ENCODE measurements at regions not wholly inside any gene's neighbourhood (a gene's known extent, or its start where the extent isn't known, plus 50 kb on each side); places are given as distances from the start of the nearest gene placed in this dataset.
"Not testable (repeated sequence)": the region's sequence is repeated elsewhere in the genome, so short reads cannot be mapped to it uniquely, and the experiment has no call there.

- ATAC-seq; intact Hi-C loops (cut with DNase I): not testable (repeated sequence)
These were observed 175.6 kb upstream of the LRRC61 start for GRCh38 chr7:150147524-150147923.

GRCh38 chr7:150156015-150156414, 167.1 kb upstream of the LRRC61 start:
- ATAC-seq; intact Hi-C loops (cut with DNase I); H3K4me1 ChIP-seq; H3K36me3 ChIP-seq; DNase-seq; H3K4me3 ChIP-seq; H3K9me3 ChIP-seq; H3K27me3 ChIP-seq; H3K27ac ChIP-seq: not testable (repeated sequence)

More at GRCh38 chr7:150147524-150147923, 175.6 kb upstream of the LRRC61 start:
- H3K27ac ChIP-seq, H3K27me3 ChIP-seq, H3K36me3 ChIP-seq, H3K4me1 ChIP-seq, H3K9me3 ChIP-seq, H3K4me3 ChIP-seq, DNase-seq: not testable (repeated sequence)

- DNase-seq; intact Hi-C loops (cut with DNase I); H3K4me1 ChIP-seq; H3K27ac ChIP-seq; H3K36me3 ChIP-seq; H3K27me3 ChIP-seq; ATAC-seq; H3K4me3 ChIP-seq; H3K9me3 ChIP-seq: not testable (repeated sequence)
These were observed 164.5 kb upstream of the LRRC61 start for GRCh38 chr7:150158696-150159095.

GRCh38 chr7:150169515-150169914, 153.6 kb upstream of the LRRC61 start:
- H3K4me1 ChIP-seq; H3K27me3 ChIP-seq; intact Hi-C loops (cut with DNase I); H3K9me3 ChIP-seq; H3K27ac ChIP-seq; H3K36me3 ChIP-seq; H3K4me3 ChIP-seq; DNase-seq: not testable (repeated sequence)
- peak; percentile 66 for ATAC-seq

- H3K27me3 ChIP-seq; H3K4me3 ChIP-seq; H3K9me3 ChIP-seq; H3K27ac ChIP-seq; H3K36me3 ChIP-seq; intact Hi-C loops (cut with DNase I); H3K4me1 ChIP-seq; DNase-seq: not testable (repeated sequence)
- peak; percentile 71 for ATAC-seq
These were observed 153.1 kb upstream of the LRRC61 start for GRCh38 chr7:150169943-150170490.

- DNase-seq; ATAC-seq; H3K27me3 ChIP-seq; H3K36me3 ChIP-seq; intact Hi-C loops (cut with DNase I); H3K4me3 ChIP-seq; H3K4me1 ChIP-seq; H3K27ac ChIP-seq; H3K9me3 ChIP-seq: not testable (repeated sequence)
These were observed 139.6 kb upstream of the LRRC61 start for GRCh38 chr7:150183602-150184001.

- H3K27ac ChIP-seq; H3K27me3 ChIP-seq; H3K4me3 ChIP-seq; DNase-seq; H3K4me1 ChIP-seq; intact Hi-C loops (cut with DNase I); ATAC-seq; H3K36me3 ChIP-seq; H3K9me3 ChIP-seq: not testable (repeated sequence)
These were observed 133.2 kb upstream of the LRRC61 start for GRCh38 chr7:150189963-150190362.

- H3K36me3 ChIP-seq; H3K4me3 ChIP-seq; H3K4me1 ChIP-seq; H3K27me3 ChIP-seq; ATAC-seq; DNase-seq; intact Hi-C loops (cut with DNase I); H3K9me3 ChIP-seq; H3K27ac ChIP-seq: not testable (repeated sequence)
These were observed 130.6 kb upstream of the LRRC61 start for GRCh38 chr7:150192541-150192940.

- H3K36me3 ChIP-seq; H3K27me3 ChIP-seq; H3K4me3 ChIP-seq; H3K4me1 ChIP-seq; H3K9me3 ChIP-seq; H3K27ac ChIP-seq; ATAC-seq; DNase-seq; intact Hi-C loops (cut with DNase I): not testable (repeated sequence)
These were observed 129.3 kb upstream of the LRRC61 start for GRCh38 chr7:150193866-150194265.

All from upper lobe of right lung (tissue), 1 donor.